H7 (cell line): ENCODE measurements at regions not wholly inside any gene's neighbourhood (a gene's known extent, or its start where the extent isn't known, plus 50 kb on each side); places are given as distances from the start of the nearest gene placed in this dataset.

Source experiments
- DNase-seq: peaks from one replicate; pipeline ENCODE4 v3.0.0; 2012
- H3K27me3 ChIP-seq: 2 replicates; pipeline ENCODE4 v1.6.0; 2011; ENCODE audit warnings: mild to moderate bottlenecking, low read length; ENCODE audit not compliant: control insufficient read depth, insufficient read depth
- H3K36me3 ChIP-seq: replicated peaks from 2 replicates; pipeline ENCODE4 v1.5.1; 2011; ENCODE audit warnings: low read length; ENCODE audit not compliant: control insufficient read depth, insufficient read depth
- H3K4me3 ChIP-seq: 2 replicates; pipeline ENCODE4 v1.5.1; 2011; ENCODE audit warnings: low read depth, mild to moderate bottlenecking, control low read depth, low read length, moderate library complexity; ENCODE audit not compliant: insufficient read depth

GRCh38 chr4:124807421-124807820, 94.9 kb upstream of the ANKRD50 start:
- Histone ChIP-seq H3K36me3 (no peaks in the 10 kb centered on the region), H3K4me3 (no peak overlapping the region), H3K27me3 (no peaks in the 10 kb centered on the region)
- no peak for DNase-seq

GRCh38 chr4:124806403-124806802, 93.9 kb upstream of the ANKRD50 start:
- Histone ChIP-seq H3K36me3 (no peaks in the 10 kb centered on the region), H3K4me3 (no peak overlapping the region), H3K27me3 (no peaks in the 10 kb centered on the region)
- no peak for DNase-seq

GRCh38 chr4:124804584-124804983, 92.1 kb upstream of the ANKRD50 start:
- DNase-seq, result no peak
- Histone ChIP-seq H3K4me3 (no peak overlapping the region), H3K27me3 (no peaks in the 10 kb centered on the region), H3K36me3 (no peaks in the 10 kb centered on the region)

GRCh38 chr4:124804041-124804440, 91.5 kb upstream of the ANKRD50 start:
- Histone ChIP-seq H3K36me3 (no peaks in the 10 kb centered on the region), H3K4me3 (no peak overlapping the region), H3K27me3 (no peaks in the 10 kb centered on the region)
- DNase-seq, result no peak

GRCh38 chr4:124803641-124804040, 91.1 kb upstream of the ANKRD50 start:
- Histone ChIP-seq H3K4me3 (no peak overlapping the region), H3K27me3 (no peaks in the 10 kb centered on the region), H3K36me3 (no peaks in the 10 kb centered on the region)
- DNase-seq, result no peak

GRCh38 chr4:124803026-124803425, 90.5 kb upstream of the ANKRD50 start:
- Histone ChIP-seq H3K36me3 (no peaks in the 10 kb centered on the region), H3K27me3 (no peaks in the 10 kb centered on the region), H3K4me3 (no peak overlapping the region)
- DNase-seq, result no peak

GRCh38 chr4:124797223-124797622, 84.7 kb upstream of the ANKRD50 start:
- no peaks in the 10 kb centered on the region for H3K27me3 ChIP-seq
- DNase-seq, result no peak
- H3K4me3 ChIP-seq, result no peak overlapping the region
- H3K36me3 ChIP-seq, result no peaks in the 10 kb centered on the region

GRCh38 chr4:124790471-124790870, 77.9 kb upstream of the ANKRD50 start:
- H3K36me3 ChIP-seq, result no peaks in the 10 kb centered on the region
- DNase-seq, result no peak
- no peaks in the 10 kb centered on the region for H3K27me3 ChIP-seq

GRCh38 chr4:124786634-124787033, 74.1 kb upstream of the ANKRD50 start:
- no peak for DNase-seq
- Histone ChIP-seq H3K36me3 (no peaks in the 10 kb centered on the region), H3K27me3 (no peaks in the 10 kb centered on the region), H3K4me3 (no peak overlapping the region)

More at GRCh38 chr4:124790471-124790870, 77.9 kb upstream of the ANKRD50 start:
- H3K4me3 ChIP-seq, result no peak overlapping the region

GRCh38 chr4:124785645-124786044, 73.1 kb upstream of the ANKRD50 start:
- no peaks in the 10 kb centered on the region for H3K27me3 ChIP-seq
- DNase-seq, result no peak

GRCh38 chr4:124783847-124784246, 71.3 kb upstream of the ANKRD50 start:
- no peak for DNase-seq
- Histone ChIP-seq H3K36me3 (no peaks in the 10 kb centered on the region), H3K27me3 (no peaks in the 10 kb centered on the region), H3K4me3 (no peak overlapping the region)

More at GRCh38 chr4:124785645-124786044, 73.1 kb upstream of the ANKRD50 start:
- Histone ChIP-seq H3K36me3 (no peaks in the 10 kb centered on the region), H3K4me3 (no peak overlapping the region)

GRCh38 chr4:124777007-124777406, 64.5 kb upstream of the ANKRD50 start:
- Histone ChIP-seq H3K4me3 (no peak overlapping the region), H3K27me3 (no peaks in the 10 kb centered on the region), H3K36me3 (no peaks in the 10 kb centered on the region)
- no peak for DNase-seq

GRCh38 chr4:124768596-124769365, 56.2 kb upstream of the ANKRD50 start:
- no peak overlapping the region for H3K4me3 ChIP-seq
- no peak for DNase-seq
- no peaks in the 10 kb centered on the region for H3K36me3 ChIP-seq
- no peaks in the 10 kb centered on the region for H3K27me3 ChIP-seq

GRCh38 chr4:124762956-124763355, 50.4 kb upstream of the ANKRD50 start:
- Histone ChIP-seq H3K36me3 (no peaks in the 10 kb centered on the region), H3K4me3 (no peak overlapping the region), H3K27me3 (no peaks in the 10 kb centered on the region)
- DNase-seq, result no peak
